GM19438 (cell line): ENCODE measurements at regions not wholly inside any gene's neighbourhood (a gene's known extent, or its start where the extent isn't known, plus 50 kb on each side); places are given as distances from the start of the nearest gene placed in this dataset.
"Not testable (repeated sequence)": the region's sequence is repeated elsewhere in the genome, so short reads cannot be mapped to it uniquely, and the experiment has no call there.

ENCODE experiments used
- ATAC-seq: cut with Tn5 transposase; IDR thresholded peaks from one replicate; pipeline ENCODE4 v1.9.1; 2021; ENCODE audit warnings: low read depth; ENCODE audit not compliant: unreplicated experiment

DNA sequence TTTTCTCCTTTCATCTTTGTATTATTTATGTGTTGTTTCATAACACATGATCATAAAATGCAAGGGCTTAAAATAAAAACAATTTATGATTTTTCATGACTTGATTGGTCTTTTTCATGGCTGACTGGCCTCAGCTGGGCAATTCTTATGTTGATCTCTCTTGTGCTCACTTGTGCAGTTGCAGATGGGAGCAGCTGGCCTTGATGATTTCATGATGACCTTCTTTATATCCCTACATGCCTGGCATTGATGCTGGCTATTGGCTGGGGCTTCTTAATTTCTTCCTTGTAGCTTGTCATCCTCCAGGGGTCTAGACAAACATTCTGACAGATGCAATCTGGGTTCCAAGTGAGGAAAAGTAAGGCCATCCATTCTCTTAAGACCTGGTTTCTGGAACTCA, 1832.8 kb upstream of the FLRT2 start:
- ATAC-seq, result no peak

- ATAC-seq, result no peak
Measured at GRCh38 chr14:83702619-83703018, 1827.3 kb upstream of the FLRT2 start.

GRCh38 chr14:83706231-83706954, 1823.6 kb upstream of the FLRT2 start:
- no peak for ATAC-seq

- no peak for ATAC-seq
Measured at GRCh38 chr14:83707056-83707455, 1822.9 kb upstream of the FLRT2 start.

DNA sequence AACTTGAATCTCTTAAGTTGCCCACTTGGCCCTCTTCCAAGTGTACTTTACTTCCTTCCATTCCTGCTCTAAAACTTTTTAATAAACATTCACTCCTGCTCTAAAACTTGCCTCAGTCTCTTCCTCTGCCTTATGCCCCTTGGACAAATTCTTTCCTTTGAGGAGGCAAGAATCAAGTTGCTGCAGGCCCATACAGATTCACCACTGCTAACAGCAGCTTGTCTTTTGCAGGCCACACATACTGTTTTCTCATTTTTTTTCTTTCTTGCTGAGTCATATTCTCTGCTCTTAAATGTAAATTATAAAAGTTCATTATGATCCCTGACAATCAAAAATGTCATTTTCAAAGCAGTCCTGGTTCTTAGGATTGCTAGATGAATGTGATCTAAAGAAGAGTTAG, 1820.8 kb upstream of the FLRT2 start:
- no peak for ATAC-seq

- ATAC-seq, result no peak
Measured at GRCh38 chr14:83711046-83711445, 1818.9 kb upstream of the FLRT2 start.

DNA sequence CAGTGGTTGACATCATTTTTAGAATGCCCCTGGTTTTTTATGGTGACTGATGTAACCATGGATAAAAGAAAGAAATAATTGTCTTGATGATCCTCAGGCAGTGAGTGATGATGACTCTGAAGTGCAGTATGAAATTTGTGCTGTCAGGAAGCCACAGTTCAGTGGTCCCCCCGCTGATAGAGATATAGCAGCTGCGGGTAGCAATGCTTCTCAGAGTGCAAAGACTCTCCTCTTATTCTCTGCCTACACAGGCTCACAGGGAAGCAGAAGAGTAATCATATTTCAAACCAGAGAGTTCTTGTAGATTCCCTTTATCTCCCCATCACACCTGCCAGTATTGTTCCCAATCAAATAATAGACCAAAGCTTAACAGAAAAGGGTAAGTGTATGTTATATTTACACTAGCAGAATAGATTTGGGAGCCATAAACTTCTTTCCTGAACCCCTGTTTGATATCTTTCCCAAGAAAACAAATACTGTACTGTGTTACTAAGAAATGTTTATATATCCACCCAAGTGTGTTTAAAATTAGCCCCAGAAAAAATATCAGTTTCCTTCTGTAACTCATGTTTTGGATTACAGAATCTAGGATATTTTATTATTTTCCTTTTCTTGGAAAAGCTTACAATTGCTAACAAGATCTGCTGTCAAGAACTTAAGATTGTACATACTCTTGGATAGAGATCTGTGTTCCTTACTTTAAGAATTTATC, 1817.4 kb upstream of the FLRT2 start:
- no peak for ATAC-seq

- ATAC-seq, result no peak
Measured at GRCh38 chr14:83713732-83714131, 1816.2 kb upstream of the FLRT2 start.

GRCh38 chr14:83714151-83714550, 1815.8 kb upstream of the FLRT2 start:
- no peak for ATAC-seq

GRCh38 chr14:83719435-83719834, 1810.5 kb upstream of the FLRT2 start:
- ATAC-seq, result not testable (repeated sequence)

- ATAC-seq, result no peak
Measured at GRCh38 chr14:83733670-83734069, 1796.3 kb upstream of the FLRT2 start.

DNA sequence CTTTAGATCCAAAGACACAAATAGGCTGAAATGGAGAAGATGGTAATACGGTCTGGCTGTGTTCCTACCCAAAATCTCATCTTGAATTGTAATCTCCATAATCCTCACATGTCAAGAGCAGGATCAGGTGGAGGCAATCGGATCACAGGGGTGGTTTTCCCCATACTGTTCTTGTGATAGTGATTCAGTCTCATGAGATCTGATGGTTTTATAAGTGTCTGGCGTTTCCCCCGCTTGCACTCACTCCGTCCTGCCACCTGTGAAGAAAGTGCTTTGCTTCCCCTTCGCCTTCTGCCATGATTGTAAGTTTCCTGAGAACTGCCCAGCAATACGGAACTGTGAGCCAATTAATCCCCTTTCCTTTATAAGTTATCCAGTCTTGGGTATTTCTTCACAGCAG, 1795.5 kb upstream of the FLRT2 start:
- ATAC-seq, result no peak

DNA sequence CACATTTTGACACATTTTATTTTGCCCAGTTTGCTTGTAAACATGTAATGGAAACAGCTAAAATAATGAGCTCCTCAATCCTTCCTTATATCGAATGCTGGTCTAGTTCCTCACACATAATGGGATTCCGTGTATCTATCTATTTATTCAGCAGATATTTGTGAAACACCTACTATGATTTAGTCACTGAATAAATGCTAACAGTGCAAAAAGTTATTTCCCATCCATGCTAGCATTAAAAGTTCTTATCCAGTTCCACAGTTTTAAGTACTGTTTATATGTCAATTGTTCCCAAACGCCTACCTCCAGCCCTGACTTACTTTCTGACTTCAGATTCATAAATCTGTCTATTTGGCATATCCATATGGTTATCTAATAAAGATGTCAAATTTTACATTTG, 1788.7 kb upstream of the FLRT2 start:
- ATAC-seq, result no peak

- no peak for ATAC-seq
Measured at GRCh38 chr14:83744224-83744623, 1785.7 kb upstream of the FLRT2 start.

GRCh38 chr14:83744891-83745290, 1785.1 kb upstream of the FLRT2 start:
- no peak for ATAC-seq

GRCh38 chr14:83746336-83746735, 1783.6 kb upstream of the FLRT2 start:
- no peak for ATAC-seq

GRCh38 chr14:83757916-83758315, 1772.0 kb upstream of the FLRT2 start:
- no peak for ATAC-seq

DNA sequence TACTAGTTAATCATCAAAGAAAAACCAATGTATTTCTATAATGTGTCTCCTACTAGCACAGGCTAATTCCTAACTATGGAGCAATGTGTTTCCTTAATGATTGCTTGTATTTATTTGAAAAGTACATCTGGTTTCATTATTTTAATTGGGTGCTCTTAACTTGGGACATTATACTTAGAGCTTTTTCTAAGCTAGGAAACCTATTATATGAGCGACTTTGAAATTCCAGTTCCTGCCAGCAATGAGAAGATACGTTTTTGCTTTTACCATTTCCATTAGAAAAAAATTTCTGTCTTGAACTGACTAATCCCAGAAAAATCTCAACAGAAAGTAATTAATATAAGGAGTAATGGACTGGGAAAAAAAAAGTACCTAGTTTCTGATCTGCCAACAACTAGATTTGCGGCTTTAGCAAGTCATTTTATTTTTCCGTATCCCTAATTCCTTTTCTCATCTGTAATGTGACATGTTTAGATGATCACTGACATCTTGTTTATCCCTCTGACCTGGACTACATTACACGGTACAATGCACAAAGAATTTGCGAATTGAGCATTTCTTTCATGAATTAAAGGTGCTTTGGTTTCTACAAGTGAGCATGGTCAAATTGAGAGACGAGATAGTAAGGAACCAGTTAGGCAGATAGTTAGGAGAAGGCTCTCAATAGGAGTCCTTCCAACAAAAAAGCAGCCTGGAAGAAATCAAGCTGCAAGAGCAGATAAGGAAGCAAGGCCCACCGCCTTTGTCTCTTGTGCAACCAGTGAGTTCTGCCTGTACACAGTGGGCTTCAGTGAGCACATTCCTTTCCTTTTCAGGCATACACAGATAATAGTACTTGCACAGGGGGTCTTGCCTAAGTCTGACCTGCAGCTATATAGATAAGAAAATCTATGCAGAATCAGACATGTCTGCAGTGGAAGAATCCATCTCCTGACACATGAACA, 1765.0 kb upstream of the FLRT2 start:
- no peak for ATAC-seq

DNA sequence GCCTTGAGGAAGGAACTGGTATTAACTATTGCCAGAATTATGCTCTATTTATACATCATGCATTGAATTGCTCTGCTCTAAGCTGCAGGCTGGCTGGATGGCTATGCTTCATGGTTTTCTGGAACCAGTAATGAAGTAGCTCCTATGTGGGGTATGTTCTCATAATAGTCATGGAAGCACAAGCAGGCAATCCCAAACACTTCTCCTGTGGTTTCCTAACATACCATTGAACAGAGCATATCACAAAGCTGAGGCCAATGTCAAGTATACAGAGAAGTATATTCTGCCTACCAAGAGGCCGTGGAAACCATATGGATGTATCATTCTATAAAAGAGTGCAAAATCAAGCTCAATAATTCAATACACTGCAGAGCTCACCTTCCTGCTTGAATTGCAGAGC, 1752.4 kb upstream of the FLRT2 start:
- no peak for ATAC-seq

DNA sequence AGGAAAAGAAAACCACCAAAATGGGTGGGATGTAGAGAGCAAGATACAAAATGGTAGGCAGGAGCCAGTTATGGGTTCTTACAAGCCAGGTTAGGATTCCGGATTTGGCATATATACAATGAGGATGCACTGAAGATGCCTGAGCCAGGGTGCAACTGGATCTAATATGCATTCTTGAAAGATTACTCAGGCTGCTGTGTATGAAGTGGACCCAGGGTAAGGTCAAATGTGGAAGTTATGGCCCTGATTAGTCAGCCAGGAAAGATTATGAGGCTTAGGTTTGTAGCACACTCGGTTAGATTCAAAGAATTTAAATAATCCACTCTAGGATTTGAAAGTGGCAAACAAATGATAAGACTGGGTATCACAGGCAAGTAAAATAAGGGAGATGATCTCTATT, 1750.7 kb upstream of the FLRT2 start:
- no peak for ATAC-seq

GRCh38 chr14:83780321-83780720, 1749.6 kb upstream of the FLRT2 start:
- no peak for ATAC-seq
